IMR-90 (cell line): ENCODE measurements at regions not wholly inside any gene's neighbourhood (a gene's known extent, or its start where the extent isn't known, plus 50 kb on each side); places are given as distances from the start of the nearest gene placed in this dataset.

Experiments used
- ATAC-seq: fragments of 200-7000 bp; cut with Tn5 transposase; 2 replicates; pipeline ENCODE4 v1.9.1; 2020; ENCODE audit warnings: low read depth, mild to moderate bottlenecking, moderate library complexity
- BruUV-seq: library from RNA; stranded (reverse); fragments of 400-500 nt; replicated peaks from 2 replicates; lab custom pipeline; 2021; lab: Mats Ljungman, UMichigan
- CTCF ChIA-PET: fragments of 300-600 bp; formaldehyde crosslinking; extraction: SDS; loops from one replicate; lab custom pipeline; 2021; ENCODE audit warnings: antibody characterized with exemption; lab: Yijun Ruan, JAX
- POLR2A ChIA-PET: fragments of 300-600 bp; sonication (Branson Sonifier 250); formaldehyde crosslinking; loops from one replicate; lab custom pipeline; 2022; ENCODE audit warnings: antibody characterized with exemption; ENCODE audit not compliant: unreplicated experiment; lab: Charles Lee
- DNase-seq: peaks from one replicate; pipeline ENCODE4 v3.0.0; 2013
- H2AFZ ChIP-seq: replicated peaks from 2 replicates; pipeline ENCODE3; 2013; ENCODE audit warnings: low read length, mild to moderate bottlenecking; ENCODE audit not compliant: poor library complexity
- H2AK5ac ChIP-seq: 2 replicates; pipeline ENCODE4 v1.6.1; 2013; ENCODE audit warnings: low read depth, low read length, inconsistent platforms
- H2AK9ac ChIP-seq: replicated peaks from 2 replicates; pipeline ENCODE3; 2013; ENCODE audit warnings: mild to moderate bottlenecking, low read depth, low read length, moderate library complexity; ENCODE audit not compliant: poor library complexity
- H2BK120ac ChIP-seq: 2 replicates; pipeline ENCODE4 v1.6.1; 2013; ENCODE audit warnings: low read depth, low read length, inconsistent platforms
- H2BK15ac ChIP-seq: 3 replicates; pipeline ENCODE4 v1.6.1; 2013; ENCODE audit warnings: low read depth, low read length, inconsistent platforms
- H2BK20ac ChIP-seq: 2 replicates; pipeline ENCODE4 v1.6.1; 2013; ENCODE audit warnings: low read depth, mild to moderate bottlenecking, inconsistent platforms, low read length, moderate library complexity
- H2BK5ac ChIP-seq: 2 replicates; pipeline ENCODE4 v1.6.1; 2013; ENCODE audit warnings: mild to moderate bottlenecking, low read depth, low read length, inconsistent platforms; ENCODE audit not compliant: poor library complexity, severe bottlenecking
- H3K14ac ChIP-seq: replicated peaks from 2 replicates; pipeline ENCODE4 v1.6.1; 2013; ENCODE audit warnings: low read depth, low read length, inconsistent platforms
- H3K18ac ChIP-seq: 2 replicates; pipeline ENCODE4 v1.6.1; 2013; ENCODE audit warnings: low read depth, low read length, control low read depth
- H3K23ac ChIP-seq: 2 replicates; pipeline ENCODE4 v1.6.1; 2013; ENCODE audit warnings: low read depth, low read length, inconsistent platforms
- H3K27ac ChIP-seq: 2 replicates; pipeline ENCODE4 v1.5.1; 2013; ENCODE audit warnings: mild to moderate bottlenecking, control low read depth, low read length; ENCODE audit not compliant: insufficient read depth
- H3K27me3 ChIP-seq: 2 replicates; pipeline ENCODE4 v1.6.1; 2013; ENCODE audit warnings: low read length; ENCODE audit not compliant: control insufficient read depth, insufficient read depth
- H3K36me3 ChIP-seq: 2 replicates; pipeline ENCODE4 v1.6.1; 2013; ENCODE audit warnings: low read length, mixed read lengths; ENCODE audit not compliant: control insufficient read depth, insufficient read depth
- H3K4ac ChIP-seq: 2 replicates; pipeline ENCODE4 v1.6.1; 2013; ENCODE audit warnings: low read depth, low read length, inconsistent platforms
- H3K4me1 ChIP-seq: 2 replicates; pipeline ENCODE4 v1.6.1; 2013; ENCODE audit warnings: low read length, mixed read lengths; ENCODE audit not compliant: control insufficient read depth, insufficient read depth
- H3K4me2 ChIP-seq: 2 replicates; pipeline ENCODE4 v1.6.1; 2013; ENCODE audit warnings: low read depth, mild to moderate bottlenecking, control low read depth, low read length, moderate library complexity
- H3K4me3 ChIP-seq: 2 replicates; pipeline ENCODE4 v1.5.1; 2013; ENCODE audit warnings: low read depth, mild to moderate bottlenecking, control low read depth, low read length, moderate library complexity; ENCODE audit not compliant: insufficient read depth
- H3K56ac ChIP-seq: 2 replicates; pipeline ENCODE4 v1.6.1; 2013; ENCODE audit warnings: low read length, inconsistent platforms; ENCODE audit not compliant: insufficient read depth; ENCODE audit errors: extremely low read depth
- H3K79me1 ChIP-seq, 2 experiments: 2 replicates each; pipeline ENCODE4 v1.6.1; 2013; ENCODE audit warnings: low read length in 2 of 2, inconsistent platforms in 1 of 2, low read depth in 1 of 2
- H3K9ac ChIP-seq: 2 replicates; pipeline ENCODE4 v1.6.1; 2013; ENCODE audit warnings: low read depth, low read length, control low read depth
- H3K9me1 ChIP-seq: 2 replicates; pipeline ENCODE4 v1.6.1; 2013; ENCODE audit warnings: low read length, inconsistent platforms; ENCODE audit not compliant: insufficient read depth
- H3K9me3 ChIP-seq: 2 replicates; pipeline ENCODE4 v1.6.1; 2013; ENCODE audit warnings: low read length; ENCODE audit not compliant: control insufficient read depth, insufficient read depth
- H4K20me1 ChIP-seq: 2 replicates; pipeline ENCODE4 v1.6.1; 2013; ENCODE audit warnings: low read length, inconsistent platforms; ENCODE audit not compliant: insufficient read depth
- H4K5ac ChIP-seq: 2 replicates; pipeline ENCODE4 v1.6.1; 2013; ENCODE audit warnings: mild to moderate bottlenecking, low read depth, low read length, control low read depth
- H4K8ac ChIP-seq, 2 experiments: 2 replicates each; pipeline ENCODE4 v1.6.1; 2013; ENCODE audit warnings: low read depth in 2 of 2, low read length in 2 of 2, control low read depth in 1 of 2, inconsistent platforms in 1 of 2
- H4K91ac ChIP-seq: 2 replicates; pipeline ENCODE4 v1.6.1; 2013; ENCODE audit warnings: low read depth, low read length, inconsistent platforms; ENCODE audit not compliant: insufficient read depth
- BHLHE40 ChIP-seq: fragments of 150-350 bp; IDR thresholded peaks from 2 replicates; pipeline ENCODE4 v1.6.1; 2016; ENCODE audit warnings: mild to moderate bottlenecking, low read depth, low read length
- CEBPB ChIP-seq: IDR thresholded peaks from 2 replicates; pipeline ENCODE4 v1.6.1; 2012; ENCODE audit warnings: low read depth, low read length, improper control_type of control experiment
- CHD1 ChIP-seq: IDR thresholded peaks from 2 replicates; pipeline ENCODE4 v1.6.1; 2012; ENCODE audit warnings: low read depth, low read length, improper control_type of control experiment
- FOS ChIP-seq: fragments of 150-350 bp; IDR thresholded peaks from 2 replicates; pipeline ENCODE4 v1.6.1; 2016; ENCODE audit warnings: low read depth, low read length
- MAFK ChIP-seq: IDR thresholded peaks from 2 replicates; pipeline ENCODE4 v1.6.1; 2012; ENCODE audit warnings: low read depth, low read length, improper control_type of control experiment
- MAZ ChIP-seq: IDR thresholded peaks from 2 replicates; pipeline ENCODE4 v1.6.1; 2012; ENCODE audit warnings: low read depth, mild to moderate bottlenecking, low read length, improper control_type of control experiment, moderate library complexity, borderline replicate concordance
- MXI1 ChIP-seq: IDR thresholded peaks from 2 replicates; pipeline ENCODE4 v1.6.1; 2012; ENCODE audit warnings: low read depth, mild to moderate bottlenecking, low read length, moderate library complexity, borderline replicate concordance
- NFE2L2 ChIP-seq: fragments of 150-350 bp; IDR thresholded peaks from 2 replicates; pipeline ENCODE4 v1.6.1; 2016; ENCODE audit warnings: low read depth, mild to moderate bottlenecking, low read length
- POLR2A ChIP-seq: IDR thresholded peaks from 2 replicates; pipeline ENCODE4 v1.6.1; 2012; ENCODE audit warnings: mild to moderate bottlenecking, low read depth, low read length
- RAD21 ChIP-seq: IDR thresholded peaks from 2 replicates; pipeline ENCODE4 v1.6.1; 2012; ENCODE audit warnings: low read length, improper control_type of control experiment
- RCOR1 ChIP-seq: IDR thresholded peaks from 2 replicates; pipeline ENCODE4 v1.6.1; 2012; ENCODE audit warnings: mild to moderate bottlenecking, low read length, improper control_type of control experiment; ENCODE audit not compliant: insufficient replicate concordance
- RFX5 ChIP-seq: IDR thresholded peaks from 2 replicates; pipeline ENCODE4 v1.8.0; 2012; ENCODE audit warnings: low read depth, mild to moderate bottlenecking, low read length, moderate library complexity
- SMC3 ChIP-seq: fragments of 150-350 bp; IDR thresholded peaks from 2 replicates; pipeline ENCODE4 v1.6.1; 2016; ENCODE audit warnings: low read depth, mild to moderate bottlenecking, antibody characterized with exemption, low read length, moderate library complexity
- WGBS, 2 experiments: methylation state at CpG; one replicate each; pipeline versions ENCODE4 v1.1.5 to v1.1.7; 2013; ENCODE audit warnings: missing lambda C conversion rate in 2 of 2; ENCODE audit not compliant: insufficient read length in 1 of 2; ENCODE audit errors: extremely low coverage in 2 of 2; 5-methylcytosine and 5-hydroxymethylcytosine counted together
- dilution Hi-C: fragments of 300-500 bp; cut with HindIII; formaldehyde crosslinking; loops from one replicate; pipeline ENCODE4 v1.14.3; 2018; ENCODE audit warnings: low sequenced_read_pairs; ENCODE audit not compliant: unreplicated experiment
- in situ Hi-C: fragments of 300-500 bp; cut with MboI; formaldehyde crosslinking; loops from 3 replicates; pipeline ENCODE4 v1.14.3; 2019; ENCODE audit warnings: low sequenced_read_pairs, inconsistent platforms, mixed read lengths
- intact Hi-C: fragments of 100-400 bp; cut with micrococcal nuclease; formaldehyde crosslinking; loops from 2 replicates; pipeline ENCODE4 v1.10.0; 2022
- TF ChIP-seq, protein P1 (sequence below): fragments of 150-350 bp; IDR thresholded peaks from 2 replicates; pipeline ENCODE4 v1.6.1; 2016; ENCODE audit warnings: low read depth, mild to moderate bottlenecking, low read length, moderate library complexity, borderline replicate concordance
- TF ChIP-seq, protein P2 (sequence below): fragments of 150-350 bp; IDR thresholded peaks from 2 replicates; pipeline ENCODE4 v1.6.1; 2017; ENCODE audit warnings: mild to moderate bottlenecking, antibody characterized with exemption, low read length, low read depth
- TF ChIP-seq, protein P3 (sequence below): conservative IDR thresholded peaks from 2 replicates; pipeline ENCODE4 v1.5.1; 2012; ENCODE audit warnings: mild to moderate bottlenecking, low read depth, low read length, improper control_type of control experiment

GRCh38 chr4:32633421-32633820, 1913.3 kb downstream of the PCDH7 start:
- BruUV-seq: no TSS peak
- H3K36me3 ChIP-seq: no peaks in the 10 kb centered on the region
- H3K14ac ChIP-seq: no peak overlapping the region
- ChIA-PET POLR2A (no interaction called here), CTCF (no interaction called here)
- no peak overlapping the region for H3K56ac ChIP-seq
- ATAC-seq (no peak), DNase-seq (no peak)
- no peaks in the 10 kb centered on the region for H3K9me1 ChIP-seq
- H2AK9ac ChIP-seq: no peak overlapping the region
- H3K27me3 ChIP-seq: no peaks in the 10 kb centered on the region
- H3K4me1 ChIP-seq: no peaks in the 10 kb centered on the region
- H3K4me3 ChIP-seq: no peak overlapping the region
- no peak overlapping the region for H2BK15ac ChIP-seq
- no peak overlapping the region for H4K8ac ChIP-seq
- H4K20me1 ChIP-seq: no peaks in the 10 kb centered on the region
- in situ Hi-C loops: no loop called here
- no peak overlapping the region for H3K9ac ChIP-seq
- dilution Hi-C loops: no loop called here
- WGBS, 2 experiments: 76% methylated on average over 7 of the region's 17 CpGs; no CpG with 5 or more reads in 1 of the 2 experiments
- H2BK120ac ChIP-seq: no peak overlapping the region
- H2BK20ac ChIP-seq: no peak overlapping the region
- no peak overlapping the region for H3K27ac ChIP-seq
- H4K91ac ChIP-seq: no peak overlapping the region
- no peak overlapping the region for H3K23ac ChIP-seq
- no peak overlapping the region for H2BK5ac ChIP-seq
- H3K79me1 ChIP-seq: no peaks in the 10 kb centered on the region
- H2AFZ ChIP-seq: no peak overlapping the region
- H3K9me3 ChIP-seq: peaks cover 2% of the 10 kb centered on the region; the same call in 1 of the 2 replicates
- H3K18ac ChIP-seq: no peak overlapping the region
- no peak overlapping the region for H3K4ac ChIP-seq
- intact Hi-C loops: no loop called here
- TF ChIP-seq RAD21 (no peak), RCOR1 (no peak), CHD1 (no peak), NFE2L2 (no peak), CEBPB (no peak), RFX5 (no peak), POLR2A (no peak), MAZ (no peak), FOS (no peak), MXI1 (no peak), SMC3 (no peak), BHLHE40 (no peak), MAFK (no peak)
- TF ChIP-seq, protein P1, sequence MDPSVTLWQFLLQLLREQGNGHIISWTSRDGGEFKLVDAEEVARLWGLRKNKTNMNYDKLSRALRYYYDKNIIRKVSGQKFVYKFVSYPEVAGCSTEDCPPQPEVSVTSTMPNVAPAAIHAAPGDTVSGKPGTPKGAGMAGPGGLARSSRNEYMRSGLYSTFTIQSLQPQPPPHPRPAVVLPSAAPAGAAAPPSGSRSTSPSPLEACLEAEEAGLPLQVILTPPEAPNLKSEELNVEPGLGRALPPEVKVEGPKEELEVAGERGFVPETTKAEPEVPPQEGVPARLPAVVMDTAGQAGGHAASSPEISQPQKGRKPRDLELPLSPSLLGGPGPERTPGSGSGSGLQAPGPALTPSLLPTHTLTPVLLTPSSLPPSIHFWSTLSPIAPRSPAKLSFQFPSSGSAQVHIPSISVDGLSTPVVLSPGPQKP: no peak
- TF ChIP-seq, protein P2, sequence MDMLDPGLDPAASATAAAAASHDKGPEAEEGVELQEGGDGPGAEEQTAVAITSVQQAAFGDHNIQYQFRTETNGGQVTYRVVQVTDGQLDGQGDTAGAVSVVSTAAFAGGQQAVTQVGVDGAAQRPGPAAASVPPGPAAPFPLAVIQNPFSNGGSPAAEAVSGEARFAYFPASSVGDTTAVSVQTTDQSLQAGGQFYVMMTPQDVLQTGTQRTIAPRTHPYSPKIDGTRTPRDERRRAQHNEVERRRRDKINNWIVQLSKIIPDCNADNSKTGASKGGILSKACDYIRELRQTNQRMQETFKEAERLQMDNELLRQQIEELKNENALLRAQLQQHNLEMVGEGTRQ: no peak
- TF ChIP-seq, protein P3, sequence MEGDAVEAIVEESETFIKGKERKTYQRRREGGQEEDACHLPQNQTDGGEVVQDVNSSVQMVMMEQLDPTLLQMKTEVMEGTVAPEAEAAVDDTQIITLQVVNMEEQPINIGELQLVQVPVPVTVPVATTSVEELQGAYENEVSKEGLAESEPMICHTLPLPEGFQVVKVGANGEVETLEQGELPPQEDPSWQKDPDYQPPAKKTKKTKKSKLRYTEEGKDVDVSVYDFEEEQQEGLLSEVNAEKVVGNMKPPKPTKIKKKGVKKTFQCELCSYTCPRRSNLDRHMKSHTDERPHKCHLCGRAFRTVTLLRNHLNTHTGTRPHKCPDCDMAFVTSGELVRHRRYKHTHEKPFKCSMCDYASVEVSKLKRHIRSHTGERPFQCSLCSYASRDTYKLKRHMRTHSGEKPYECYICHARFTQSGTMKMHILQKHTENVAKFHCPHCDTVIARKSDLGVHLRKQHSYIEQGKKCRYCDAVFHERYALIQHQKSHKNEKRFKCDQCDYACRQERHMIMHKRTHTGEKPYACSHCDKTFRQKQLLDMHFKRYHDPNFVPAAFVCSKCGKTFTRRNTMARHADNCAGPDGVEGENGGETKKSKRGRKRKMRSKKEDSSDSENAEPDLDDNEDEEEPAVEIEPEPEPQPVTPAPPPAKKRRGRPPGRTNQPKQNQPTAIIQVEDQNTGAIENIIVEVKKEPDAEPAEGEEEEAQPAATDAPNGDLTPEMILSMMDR: no peak
- no peak overlapping the region for H4K5ac ChIP-seq
- H2AK5ac ChIP-seq: no peak overlapping the region
- no peak overlapping the region for H3K4me2 ChIP-seq
